ENCODE measurements at regions not wholly inside any gene's neighbourhood (a gene's known extent, or its start where the extent isn't known, plus 50 kb on each side); places are given as distances from the start of the nearest gene placed in this dataset.

- TF ChIP-seq EZH2 (IDR thresholded peaks at IDR 0.05) = no peak
- TF ChIP-seq CTCF (IDR thresholded peaks at IDR 0.05) = no peak
Measured at GRCh38 chr6:126779331-126779730, 339.1 kb upstream of the RSPO3 start.

All from neural progenitor cell (in vitro differentiated cells).